ENCODE measurements at regions not wholly inside any gene's neighbourhood (a gene's known extent, or its start where the extent isn't known, plus 50 kb on each side); places are given as distances from the start of the nearest gene placed in this dataset.

DNA sequence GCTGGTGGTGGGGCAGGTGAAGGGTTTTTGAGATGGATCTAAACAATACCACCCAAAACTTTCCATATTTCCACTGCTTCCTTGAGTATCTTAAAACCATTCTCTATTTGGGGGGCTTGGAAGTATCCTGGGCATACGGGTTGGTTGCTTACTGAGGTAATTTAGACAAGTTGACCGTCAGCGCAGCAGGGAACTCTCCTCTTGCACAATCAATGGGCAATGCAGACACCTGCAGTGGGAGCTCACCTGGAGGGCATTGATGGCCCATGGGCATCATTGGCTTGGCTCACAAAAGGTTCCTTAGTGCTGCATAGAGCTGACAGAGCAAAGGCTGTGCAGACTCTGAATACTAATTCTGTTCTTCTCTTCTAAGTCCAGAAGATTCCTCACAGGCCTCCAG is 101.5 kb downstream of the EPDR1 start:
- Histone ChIP-seq H3K27me3 (ENCODE audit: insufficient read depth, insufficient read length) (no peaks in the 10 kb centered on the region), H3K36me3 (ENCODE audit: insufficient read depth, insufficient read length, low read length) (no peaks in the 10 kb centered on the region), H3K9ac (ENCODE audit: insufficient read length, low read depth) (no peak overlapping the region), H3K9me3 (ENCODE audit: insufficient read depth, low read length) (no peaks in the 10 kb centered on the region), H3K4me3 (ENCODE audit: insufficient read length, low read depth) (no peak overlapping the region), H3K4me1 (ENCODE audit: insufficient read depth, insufficient read length) (no peaks in the 10 kb centered on the region)
- DNase-seq (ENCODE audit: low read depth, low spot score): no peak
- TF ChIP-seq ZNF274 (IDR thresholded peaks at IDR 0.05; ENCODE audit: low read depth, low read length) (no peak), YY1 (IDR thresholded peaks at IDR 0.05; ENCODE audit: insufficient read depth, insufficient read length) (no peak), SUZ12 (IDR thresholded peaks at IDR 0.05; ENCODE audit: extremely low read depth, insufficient read depth, insufficient read length) (no peak)

DNA sequence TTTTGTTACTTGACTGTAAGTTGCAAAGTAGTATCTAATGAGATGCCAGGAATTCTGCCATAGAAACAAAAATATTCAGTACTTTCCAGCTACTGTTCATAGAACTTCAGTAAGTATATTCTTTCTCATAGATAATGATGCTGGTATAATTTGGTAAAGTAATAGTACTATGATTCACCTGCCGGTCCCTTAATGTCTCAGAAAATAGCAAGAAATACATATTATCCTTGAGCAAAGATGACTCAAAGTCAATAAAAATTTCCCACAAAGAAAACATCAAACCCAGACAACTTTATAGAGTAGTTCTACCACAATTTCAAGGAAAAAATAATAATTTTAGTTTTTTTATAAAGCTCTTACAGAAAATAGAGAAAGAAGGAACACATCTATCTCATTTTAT is 105.4 kb downstream of the EPDR1 start:
- H3K4me3 ChIP-seq (ENCODE audit: insufficient read length, low read depth): no peak overlapping the region
- H3K9me3 ChIP-seq (ENCODE audit: insufficient read depth, low read length): no peaks in the 10 kb centered on the region
- H3K4me1 ChIP-seq (ENCODE audit: insufficient read depth, insufficient read length): no peaks in the 10 kb centered on the region
- no peaks in the 10 kb centered on the region for H3K36me3 ChIP-seq (ENCODE audit: insufficient read depth, insufficient read length, low read length)
- no peak for DNase-seq (ENCODE audit: low read depth, low spot score)
- no peaks in the 10 kb centered on the region for H3K27me3 ChIP-seq (ENCODE audit: insufficient read depth, insufficient read length)
- TF ChIP-seq YY1 (IDR thresholded peaks at IDR 0.05; ENCODE audit: insufficient read depth, insufficient read length) (no peak), SUZ12 (IDR thresholded peaks at IDR 0.05; ENCODE audit: extremely low read depth, insufficient read depth, insufficient read length) (no peak), ZNF274 (IDR thresholded peaks at IDR 0.05; ENCODE audit: low read depth, low read length) (no peak)
- no peak overlapping the region for H3K9ac ChIP-seq (ENCODE audit: insufficient read length, low read depth)

GRCh38 chr7:38027884-38028455 is 107.5 kb downstream of the EPDR1 start:
- no peaks in the 10 kb centered on the region for H3K36me3 ChIP-seq (ENCODE audit: insufficient read depth, insufficient read length, low read length)
- H3K4me3 ChIP-seq (ENCODE audit: insufficient read length, low read depth): no peak overlapping the region
- H3K9me3 ChIP-seq (ENCODE audit: insufficient read depth, low read length): no peaks in the 10 kb centered on the region
- no peak overlapping the region for H3K9ac ChIP-seq (ENCODE audit: insufficient read length, low read depth)
- H3K27me3 ChIP-seq (ENCODE audit: insufficient read depth, insufficient read length): no peaks in the 10 kb centered on the region
- DNase-seq (ENCODE audit: low read depth, low spot score): no peak
- TF ChIP-seq SUZ12 (IDR thresholded peaks at IDR 0.05; ENCODE audit: extremely low read depth, insufficient read depth, insufficient read length) (no peak), ZNF274 (IDR thresholded peaks at IDR 0.05; ENCODE audit: low read depth, low read length) (no peak)
- no peaks in the 10 kb centered on the region for H3K4me1 ChIP-seq (ENCODE audit: insufficient read depth, insufficient read length)

GRCh38 chr7:38034062-38034908 is 113.8 kb downstream of the EPDR1 start:
- no peak for DNase-seq (ENCODE audit: low read depth, low spot score)
- H3K4me3 ChIP-seq (ENCODE audit: insufficient read length, low read depth): no peak overlapping the region

GRCh38 chr7:38040831-38041230 is 120.4 kb downstream of the EPDR1 start:
- Histone ChIP-seq H3K36me3 (ENCODE audit: insufficient read depth, insufficient read length, low read length) (no peaks in the 10 kb centered on the region), H3K9ac (ENCODE audit: insufficient read length, low read depth) (no peak overlapping the region), H3K27me3 (ENCODE audit: insufficient read depth, insufficient read length) (no peaks in the 10 kb centered on the region), H3K4me3 (ENCODE audit: insufficient read length, low read depth) (no peak overlapping the region), H3K4me1 (ENCODE audit: insufficient read depth, insufficient read length) (no peaks in the 10 kb centered on the region), H3K9me3 (ENCODE audit: insufficient read depth, low read length) (no peaks in the 10 kb centered on the region)
- no peak for DNase-seq (ENCODE audit: low read depth, low spot score)
- TF ChIP-seq ZNF274 (IDR thresholded peaks at IDR 0.05; ENCODE audit: low read depth, low read length) (no peak), YY1 (IDR thresholded peaks at IDR 0.05; ENCODE audit: insufficient read depth, insufficient read length) (no peak), SUZ12 (IDR thresholded peaks at IDR 0.05; ENCODE audit: extremely low read depth, insufficient read depth, insufficient read length) (no peak)

More at GRCh38 chr7:38034062-38034908, 113.8 kb downstream of the EPDR1 start:
- Histone ChIP-seq H3K36me3 (ENCODE audit: insufficient read depth, insufficient read length, low read length) (no peaks in the 10 kb centered on the region), H3K4me1 (ENCODE audit: insufficient read depth, insufficient read length) (no peaks in the 10 kb centered on the region), H3K27me3 (ENCODE audit: insufficient read depth, insufficient read length) (no peaks in the 10 kb centered on the region), H3K9me3 (ENCODE audit: insufficient read depth, low read length) (no peaks in the 10 kb centered on the region), H3K9ac (ENCODE audit: insufficient read length, low read depth) (no peak overlapping the region)
- TF ChIP-seq YY1 (IDR thresholded peaks at IDR 0.05; ENCODE audit: insufficient read depth, insufficient read length): no peak
- no peak for TF ChIP-seq ZNF274 (IDR thresholded peaks at IDR 0.05; ENCODE audit: low read depth, low read length)
- TF ChIP-seq SUZ12 (IDR thresholded peaks at IDR 0.05; ENCODE audit: extremely low read depth, insufficient read depth, insufficient read length): no peak

DNA sequence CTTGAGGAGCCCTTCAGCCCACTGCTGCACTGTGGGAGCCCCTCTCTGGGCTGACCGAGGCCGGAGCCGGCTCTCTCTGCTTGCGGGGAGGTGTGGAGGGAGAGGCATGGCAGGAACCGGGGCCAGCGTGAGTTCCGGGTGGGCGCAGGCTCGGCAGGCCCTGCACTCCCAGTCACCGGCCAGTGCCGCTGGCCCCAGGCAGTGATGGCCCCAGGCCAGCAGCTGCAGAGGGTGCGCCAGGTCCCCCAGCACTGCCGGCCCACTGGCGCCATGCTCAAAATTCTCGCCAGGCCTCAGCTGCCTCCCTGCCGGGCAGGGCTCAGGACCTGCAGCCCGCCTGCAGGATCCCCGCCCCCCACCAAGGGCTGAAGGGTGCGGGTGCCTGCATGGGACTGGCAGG is 128.4 kb upstream of the STARD3NL start:
- Histone ChIP-seq H3K36me3 (ENCODE audit: insufficient read depth, insufficient read length, low read length) (no peaks in the 10 kb centered on the region), H3K9ac (ENCODE audit: insufficient read length, low read depth) (no peak overlapping the region), H3K9me3 (ENCODE audit: insufficient read depth, low read length) (peaks cover 30% of the 10 kb centered on the region), H3K4me3 (ENCODE audit: insufficient read length, low read depth) (no peak overlapping the region), H3K27me3 (ENCODE audit: insufficient read depth, insufficient read length) (no peaks in the 10 kb centered on the region), H3K4me1 (ENCODE audit: insufficient read depth, insufficient read length) (no peaks in the 10 kb centered on the region)
- no peak for DNase-seq (ENCODE audit: low read depth, low spot score)
- TF ChIP-seq YY1 (IDR thresholded peaks at IDR 0.05; ENCODE audit: insufficient read depth, insufficient read length): no peak
- TF ChIP-seq ZNF274 (IDR thresholded peaks at IDR 0.05; ENCODE audit: low read depth, low read length): no peak
- no peak for TF ChIP-seq SUZ12 (IDR thresholded peaks at IDR 0.05; ENCODE audit: extremely low read depth, insufficient read depth, insufficient read length)

DNA sequence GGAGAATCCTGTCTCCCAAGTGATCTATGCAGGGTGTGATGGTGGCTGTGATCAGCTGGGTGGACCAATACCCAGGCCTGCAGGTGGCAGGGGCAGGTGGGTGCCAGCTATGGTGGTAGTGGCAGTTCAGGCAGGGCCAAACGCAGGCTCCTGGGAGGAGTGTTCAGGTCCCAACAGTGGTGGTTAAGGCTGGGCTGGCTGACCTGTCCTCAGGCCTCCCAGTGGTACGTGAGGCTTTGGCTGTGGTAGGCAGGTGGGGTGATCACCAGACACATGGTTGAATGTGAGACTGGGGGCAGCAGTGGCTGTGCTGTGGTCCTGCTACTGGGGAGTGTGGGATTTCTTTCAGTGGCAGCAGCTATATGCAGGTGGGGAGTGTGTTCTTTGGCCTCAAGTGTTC is 126.7 kb upstream of the STARD3NL start:
- H3K9ac ChIP-seq (ENCODE audit: insufficient read length, low read depth): no peak overlapping the region
- no peaks in the 10 kb centered on the region for H3K27me3 ChIP-seq (ENCODE audit: insufficient read depth, insufficient read length)
- no peak for DNase-seq (ENCODE audit: low read depth, low spot score)
- no peak for TF ChIP-seq YY1 (IDR thresholded peaks at IDR 0.05; ENCODE audit: insufficient read depth, insufficient read length)
- no peak for TF ChIP-seq ZNF274 (IDR thresholded peaks at IDR 0.05; ENCODE audit: low read depth, low read length)
- TF ChIP-seq SUZ12 (IDR thresholded peaks at IDR 0.05; ENCODE audit: extremely low read depth, insufficient read depth, insufficient read length): no peak
- H3K9me3 ChIP-seq (ENCODE audit: insufficient read depth, low read length): peaks cover 30% of the 10 kb centered on the region
- H3K36me3 ChIP-seq (ENCODE audit: insufficient read depth, insufficient read length, low read length): no peaks in the 10 kb centered on the region
- no peak overlapping the region for H3K4me3 ChIP-seq (ENCODE audit: insufficient read length, low read depth)
- H3K4me1 ChIP-seq (ENCODE audit: insufficient read depth, insufficient read length): no peaks in the 10 kb centered on the region
